Activated CD4-positive, CD25-positive, alpha-beta regulatory T cell treated with anti-CD3 and anti-CD28 coated beads, Interleukin-2, amount 50 U/mL, for 24 hours (primary cell): ENCODE measurements at regions not wholly inside any gene's neighbourhood (a gene's known extent, or its start where the extent isn't known, plus 50 kb on each side); places are given as distances from the start of the nearest gene placed in this dataset.

Experiments used
- ATAC-seq, 2 donors: fragments of 150-1000 bp; cut with Tn5 transposase; one replicate each; pipeline ENCODE4 v1.10.0; 2021; ENCODE audit warnings: mild to moderate bottlenecking in 1 of 2, moderate library complexity in 1 of 2

DNA sequence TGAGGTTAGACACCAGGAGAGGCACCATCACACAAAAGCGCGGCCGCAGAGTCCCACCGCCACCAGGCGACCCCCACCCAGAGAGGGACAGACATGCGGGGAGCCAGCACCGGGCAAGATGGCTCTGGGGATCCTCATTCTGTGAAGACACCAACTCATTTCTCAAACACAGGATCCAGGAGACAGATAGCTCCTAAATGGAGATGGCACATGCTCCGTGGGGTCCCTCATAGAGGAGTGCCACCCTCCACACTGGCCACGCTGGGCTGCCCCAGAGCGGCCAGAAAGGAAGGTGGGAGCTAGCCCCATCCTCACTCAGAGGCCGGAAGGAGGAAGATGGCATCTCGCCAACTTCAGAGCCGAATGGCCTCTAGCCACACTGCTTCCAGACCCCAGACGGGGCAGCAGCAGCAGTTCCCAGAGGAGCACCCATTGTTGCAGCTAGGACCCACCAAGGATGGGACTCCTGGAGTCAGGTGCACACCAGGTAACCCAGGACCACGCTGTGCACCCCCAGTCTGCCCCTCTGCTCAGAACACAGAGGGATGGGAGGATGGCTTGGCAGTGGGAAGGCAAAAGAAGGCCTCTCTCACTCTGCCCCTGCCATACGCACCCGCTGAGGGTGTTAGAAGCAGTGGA, 78.6 kb downstream of the ZIC5 start:
- ATAC-seq: no peak

DNA sequence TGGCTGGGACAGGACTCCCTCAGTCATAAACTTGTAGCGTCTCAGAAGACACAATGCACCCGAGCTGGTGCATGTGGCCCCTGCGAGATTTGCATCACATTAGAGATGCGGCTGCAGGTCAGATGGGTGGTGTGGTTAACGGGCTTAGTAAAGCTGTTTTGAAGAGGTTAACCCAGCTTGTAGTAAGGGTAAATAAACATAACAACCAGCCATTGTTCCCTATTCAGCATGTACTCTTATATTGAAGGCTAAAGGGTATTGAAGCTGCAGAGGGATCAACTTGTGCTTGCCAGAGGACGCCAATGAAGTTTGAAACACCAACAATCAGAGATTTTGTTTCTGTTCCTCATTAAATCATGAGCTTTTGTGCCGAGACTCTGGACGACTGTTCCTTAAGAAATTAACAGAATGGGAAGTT, 79.4 kb downstream of the ZIC5 start:
- no peak for ATAC-seq

DNA sequence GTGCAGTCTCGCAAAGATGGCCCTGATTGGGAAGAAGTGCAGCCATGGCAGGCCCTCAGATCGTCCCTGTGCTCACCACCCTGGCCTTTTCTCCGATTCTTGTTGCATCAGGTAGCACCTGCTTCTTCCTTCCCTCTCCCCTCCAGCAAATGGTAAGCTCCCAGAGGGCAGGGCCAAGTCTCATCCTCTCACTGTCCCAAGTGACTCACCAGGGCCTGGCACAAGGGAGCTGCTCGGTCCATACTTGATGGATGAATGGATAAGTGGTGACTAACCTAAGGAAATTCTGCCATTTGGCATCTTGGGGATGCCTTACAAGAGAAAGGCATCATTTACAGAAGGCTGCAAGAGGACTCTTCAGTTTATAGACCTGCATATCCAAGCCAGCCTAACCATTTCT, 84.9 kb downstream of the ZIC5 start:
- ATAC-seq: no peak

DNA sequence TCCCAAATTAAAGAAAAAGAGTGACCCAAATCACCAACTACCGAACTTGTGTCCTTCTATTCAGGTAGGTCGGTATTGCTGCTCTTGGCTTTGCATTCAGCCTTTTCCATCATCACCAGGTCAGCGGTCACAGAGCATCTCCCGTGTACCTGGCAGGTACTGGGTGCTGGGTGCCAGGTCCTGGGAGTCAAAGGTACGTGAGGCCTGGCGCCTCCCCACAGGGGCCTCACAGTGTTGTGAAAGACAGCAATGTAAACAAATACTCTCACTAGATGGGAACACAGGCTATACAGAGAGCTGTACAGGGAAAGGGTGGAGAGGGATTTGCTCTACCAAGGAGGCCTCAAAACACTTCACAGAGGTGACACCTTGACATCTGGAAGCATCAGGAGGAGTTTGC, 86.7 kb downstream of the ZIC5 start:
- no peak for ATAC-seq

DNA sequence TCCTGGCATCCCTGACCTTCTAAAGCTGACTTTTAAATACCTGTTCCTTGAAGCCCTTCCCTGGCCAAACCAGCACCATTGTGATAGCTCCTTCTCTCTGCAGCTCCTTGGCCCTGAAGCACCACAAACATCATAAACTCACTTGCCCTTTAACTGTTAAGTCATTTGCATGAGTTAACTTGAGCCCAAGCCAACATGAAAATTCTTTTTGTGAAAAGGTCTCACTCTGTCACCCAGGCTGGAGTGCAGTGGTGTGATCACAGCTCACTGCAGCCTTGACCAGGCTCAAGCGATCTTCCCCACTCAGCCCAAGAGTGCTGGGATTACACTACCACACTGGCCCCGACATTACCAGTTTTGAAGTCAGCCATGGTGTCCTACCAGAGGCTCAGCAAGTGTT, 87.8 kb downstream of the ZIC5 start:
- no peak for ATAC-seq

DNA sequence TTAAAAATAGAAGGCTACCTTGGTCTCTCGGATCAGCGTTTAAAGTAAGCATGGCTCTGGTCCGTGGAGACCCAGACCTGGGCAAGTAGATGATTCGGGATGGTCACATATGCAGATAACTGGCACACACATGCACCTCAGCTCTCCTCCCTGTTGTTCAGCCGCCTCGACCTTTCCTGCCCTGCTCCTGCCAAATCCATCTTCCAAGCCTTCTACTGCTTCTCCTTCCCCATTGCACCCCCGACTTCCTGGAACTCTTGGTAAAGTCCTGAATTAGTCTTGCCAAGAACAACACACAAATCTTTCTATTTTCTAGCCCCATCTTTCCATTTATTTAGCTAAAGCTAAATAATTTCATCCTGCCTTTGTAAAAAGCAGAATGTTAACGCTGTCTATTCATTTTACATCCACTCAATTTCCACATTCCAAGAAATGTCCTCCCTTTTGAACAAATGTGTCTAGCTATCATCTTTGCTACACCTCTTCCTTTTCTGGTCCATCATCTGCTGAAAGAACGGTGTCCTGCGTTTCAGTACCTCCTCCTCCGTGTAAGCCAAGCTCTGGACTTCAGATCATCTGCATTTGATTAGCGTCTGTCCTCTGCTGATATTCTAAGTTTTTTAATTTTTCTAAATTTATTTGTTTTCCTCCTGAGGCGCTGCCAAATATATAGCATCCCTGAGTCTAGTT, 92.5 kb downstream of the ZIC5 start:
- no peak for ATAC-seq

DNA sequence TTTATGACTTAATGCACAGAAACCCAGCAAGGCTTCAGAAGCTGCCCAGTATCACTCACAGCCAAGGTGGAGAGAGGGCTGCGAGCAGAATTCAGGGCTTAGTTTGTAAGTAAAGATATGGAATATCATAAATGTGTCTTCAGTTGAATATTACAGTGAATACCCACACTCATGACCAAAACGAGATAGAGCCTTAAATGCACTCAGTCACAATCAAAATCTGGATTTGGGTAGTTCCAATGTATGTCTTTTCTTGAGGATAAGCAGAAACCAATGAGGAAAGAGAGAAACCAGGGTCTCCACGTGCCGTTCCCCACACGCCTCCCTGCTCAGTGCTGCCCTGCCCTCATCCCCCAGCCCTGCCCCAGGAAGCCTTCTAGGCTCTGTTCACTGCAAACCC, 94.9 kb downstream of the ZIC5 start:
- no peak for ATAC-seq

DNA sequence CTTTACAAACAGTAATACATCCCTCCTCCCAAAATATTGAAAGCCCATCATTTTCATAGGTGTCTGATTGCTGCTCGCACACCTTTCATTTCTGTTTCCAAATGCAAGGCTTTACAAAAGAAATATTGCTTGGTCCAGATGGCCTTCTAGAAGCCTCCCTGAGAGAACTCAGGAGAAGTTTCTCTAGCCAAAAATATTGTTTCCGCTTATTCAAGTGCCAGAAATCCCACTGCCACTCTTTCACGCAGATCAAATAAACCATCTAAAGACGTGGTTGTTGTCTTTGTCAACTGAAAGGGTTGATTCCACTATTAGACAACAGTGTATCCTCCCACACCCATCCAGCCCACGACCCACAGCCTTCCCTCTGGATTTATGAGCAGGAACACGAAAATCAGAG, 96.2 kb downstream of the ZIC5 start:
- no peak for ATAC-seq

DNA sequence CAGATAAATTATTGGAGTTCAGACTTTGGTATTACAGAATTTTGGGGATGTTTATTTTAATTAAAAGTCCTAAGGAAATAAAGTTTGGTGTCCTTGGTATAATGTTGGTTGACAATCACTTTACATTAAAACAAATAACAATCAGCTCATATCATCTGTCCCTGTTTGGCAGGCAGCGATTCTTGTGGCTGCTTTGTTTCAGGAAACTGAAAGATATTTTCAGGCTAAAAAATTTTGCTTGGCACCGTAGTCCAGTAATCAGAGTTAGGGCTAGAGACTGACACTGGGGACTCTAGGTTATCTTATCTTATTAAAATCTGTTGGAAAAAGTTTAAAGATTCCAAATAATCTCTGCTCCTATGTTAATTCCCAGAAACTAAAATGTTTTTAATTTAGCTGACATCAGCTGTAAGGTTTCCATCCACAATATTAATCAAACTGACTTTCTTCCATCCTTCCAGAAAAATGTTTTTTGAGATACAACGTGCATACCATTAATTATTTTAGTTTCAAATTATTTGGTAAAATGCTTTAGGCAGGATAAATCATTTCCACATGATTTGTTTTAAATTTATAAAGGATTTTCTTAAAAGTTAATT, 97.6 kb downstream of the ZIC5 start:
- ATAC-seq: no peak

DNA sequence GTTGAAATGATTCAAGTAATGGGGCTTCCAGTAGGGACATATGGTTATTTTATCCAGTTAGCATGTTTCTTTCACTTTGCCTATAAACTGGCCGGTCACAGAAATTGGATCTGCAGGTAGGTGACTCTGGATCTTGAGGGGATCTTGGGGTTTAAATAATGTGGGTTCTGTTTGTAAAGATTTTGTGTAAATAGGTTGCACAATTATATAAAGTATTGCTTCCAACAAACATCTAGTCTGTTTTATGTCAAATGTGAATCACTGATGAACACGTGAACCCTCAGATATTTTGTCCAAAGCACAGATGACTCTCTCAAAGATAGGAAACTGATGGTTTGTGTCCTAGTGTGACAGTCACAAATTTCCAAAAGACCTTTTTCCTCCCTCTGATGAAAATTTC, 98.4 kb downstream of the ZIC5 start:
- no peak for ATAC-seq

DNA sequence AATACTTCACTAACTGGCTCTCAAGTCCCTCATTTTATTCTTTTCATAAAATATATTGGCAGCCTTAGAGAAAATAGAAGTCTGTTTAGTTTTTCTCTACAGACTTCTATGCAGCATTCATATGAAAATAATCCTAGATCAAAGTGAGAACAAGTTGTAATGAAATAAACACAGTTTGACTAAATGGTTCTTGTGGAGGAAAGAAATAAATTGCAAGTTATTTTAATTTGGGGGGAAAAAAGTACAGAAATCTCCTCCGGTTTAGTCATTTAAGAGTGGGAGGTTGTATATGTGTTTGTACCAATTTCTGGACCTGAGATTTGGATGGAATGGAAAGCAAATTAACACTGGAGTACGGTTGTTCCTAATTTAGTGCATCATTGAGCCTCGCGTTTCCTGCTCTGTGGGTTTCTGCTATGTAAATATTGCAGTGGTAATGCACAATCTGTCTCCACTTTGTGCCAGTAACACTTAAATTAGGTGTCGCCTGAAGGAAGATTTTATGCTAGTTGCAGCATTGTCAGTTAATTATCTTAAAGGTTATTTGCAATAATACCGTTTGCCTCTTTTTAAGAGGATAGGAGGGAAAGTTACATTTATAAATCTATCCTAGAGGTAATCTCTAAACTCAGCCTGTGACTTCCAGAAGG, 100.2 kb downstream of the ZIC5 start:
- ATAC-seq: no peak

DNA sequence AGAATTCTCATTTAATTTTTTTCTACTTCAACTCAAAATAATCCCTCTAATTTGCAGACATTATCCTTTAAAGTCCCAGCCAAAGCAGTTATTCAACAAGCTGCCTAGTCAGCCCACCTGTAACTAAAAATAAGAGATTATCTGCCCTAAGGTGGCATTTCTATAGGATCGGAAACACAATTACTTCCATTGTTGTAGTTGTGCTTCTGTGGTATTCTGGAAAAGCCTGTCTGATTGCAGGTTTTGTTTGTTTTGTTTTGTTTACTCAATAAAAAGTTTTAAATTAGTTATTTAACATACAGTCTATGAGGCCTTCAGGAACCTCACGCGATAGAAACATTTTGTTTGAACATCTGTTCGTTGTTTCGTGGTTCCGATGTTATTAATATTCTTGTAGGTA, 101.0 kb downstream of the ZIC5 start:
- no peak for ATAC-seq

DNA sequence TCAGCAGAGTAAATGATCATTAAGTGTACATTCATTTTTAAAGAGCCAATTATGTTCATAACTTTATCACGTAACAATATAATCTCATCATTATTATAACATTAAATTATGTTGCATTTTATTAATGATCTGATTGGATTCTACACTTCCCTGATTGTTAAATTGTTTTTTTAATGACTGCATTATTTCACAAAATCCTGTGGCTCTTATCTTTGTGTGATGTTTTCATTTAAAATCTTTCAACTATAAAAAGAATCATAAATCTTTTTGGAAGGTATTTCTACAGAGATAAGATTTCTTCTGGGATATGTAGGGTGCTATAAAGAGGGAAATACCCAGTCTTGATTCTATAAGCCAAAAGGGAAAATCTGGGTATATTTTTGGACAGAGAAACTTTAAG, 101.7 kb downstream of the ZIC5 start:
- no peak for ATAC-seq

DNA sequence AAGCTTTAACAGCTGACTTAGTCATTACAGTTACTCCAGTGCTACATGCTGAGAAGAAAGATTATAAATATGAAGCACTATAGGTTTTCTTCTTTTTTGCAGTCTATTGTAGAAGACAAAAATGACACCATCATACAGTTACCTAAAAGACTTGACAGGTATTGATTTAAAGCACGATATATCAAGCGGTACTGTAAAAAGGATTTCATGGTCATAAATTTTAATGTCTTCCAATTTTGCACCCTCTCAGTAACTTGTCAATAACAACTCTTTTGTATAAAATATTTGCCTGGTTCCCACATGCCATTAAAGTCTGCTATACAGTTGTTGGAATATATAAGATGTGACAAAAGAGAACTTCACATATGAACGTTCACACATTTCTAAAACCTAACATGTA, 102.8 kb downstream of the ZIC5 start:
- ATAC-seq: no peak

DNA sequence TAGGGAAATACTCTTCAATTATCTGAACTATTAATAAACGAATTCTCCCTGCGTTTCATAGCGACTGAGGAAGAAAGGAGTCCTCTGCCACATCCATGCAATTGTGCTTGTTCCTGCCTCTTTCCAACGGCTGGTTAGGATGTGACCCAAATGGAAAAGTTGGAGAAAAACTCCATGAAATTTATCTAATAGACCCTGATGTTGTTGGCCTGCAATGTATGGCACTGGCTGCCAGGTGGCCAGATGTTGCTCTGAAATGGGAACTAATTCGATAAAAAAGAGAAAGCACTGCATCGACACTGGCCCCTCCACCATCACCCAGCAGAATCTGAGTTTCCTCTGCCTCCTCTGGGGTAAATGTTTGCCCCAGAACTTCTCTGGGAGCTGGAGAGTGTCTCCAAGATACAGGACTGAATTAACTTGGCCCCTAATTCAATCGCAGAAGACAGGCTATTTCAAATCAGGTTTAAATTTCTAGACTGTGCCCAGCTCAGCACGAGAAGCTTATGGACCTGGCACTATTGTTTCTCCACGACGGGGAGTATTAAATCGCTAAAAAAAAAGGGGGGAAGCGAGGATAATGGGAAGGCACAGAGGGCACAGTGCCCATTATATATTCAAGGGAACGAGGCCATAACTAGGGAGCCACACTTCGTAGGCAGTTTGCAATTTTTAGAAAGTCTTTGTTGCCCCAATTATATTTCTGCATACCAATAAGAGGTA, 103.9 kb downstream of the ZIC5 start:
- no peak for ATAC-seq

DNA sequence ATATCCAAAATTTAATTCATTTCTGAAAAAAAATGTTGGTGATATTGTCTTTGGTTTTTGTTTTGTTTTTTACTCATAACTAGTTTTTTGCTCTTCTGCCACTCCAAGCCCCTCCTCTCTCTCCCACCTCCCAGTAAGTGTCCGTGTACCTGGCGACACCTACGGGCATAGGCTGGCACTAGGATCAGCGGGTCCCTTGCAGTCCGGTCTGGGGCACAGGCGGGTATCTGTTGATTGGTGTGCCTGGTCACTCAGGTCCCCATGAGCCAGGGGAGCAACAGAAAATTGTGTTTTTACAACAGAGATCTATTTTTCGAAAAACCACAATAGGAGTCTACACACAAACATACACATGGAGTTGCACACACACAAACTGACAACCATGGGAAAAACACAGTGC, 104.8 kb downstream of the ZIC5 start:
- no peak for ATAC-seq

DNA sequence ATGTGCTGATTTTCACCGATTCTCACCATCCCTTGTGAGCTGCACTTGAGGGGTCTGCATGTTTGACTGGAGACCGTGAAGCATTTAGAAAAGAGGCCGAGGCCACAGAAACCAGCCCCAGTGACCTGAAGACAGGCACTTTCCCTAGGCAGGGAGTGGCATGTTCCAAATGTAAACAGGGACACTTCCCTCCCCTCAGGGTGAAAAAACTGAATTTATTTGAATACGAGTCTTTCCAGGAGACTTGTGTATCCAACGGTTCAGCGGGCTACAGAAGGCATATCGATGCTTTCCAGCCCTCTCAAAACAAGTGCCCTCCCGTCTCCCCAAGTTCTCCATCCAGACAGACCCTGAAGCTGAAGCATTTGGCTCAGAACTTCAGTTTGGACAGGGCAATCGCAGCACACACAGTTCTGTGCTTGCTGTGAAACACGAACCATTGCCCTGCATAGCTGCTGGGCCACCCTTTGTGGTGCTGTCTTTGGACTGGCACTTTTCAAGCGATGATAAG, 106.1 kb downstream of the ZIC5 start:
- no peak for ATAC-seq

DNA sequence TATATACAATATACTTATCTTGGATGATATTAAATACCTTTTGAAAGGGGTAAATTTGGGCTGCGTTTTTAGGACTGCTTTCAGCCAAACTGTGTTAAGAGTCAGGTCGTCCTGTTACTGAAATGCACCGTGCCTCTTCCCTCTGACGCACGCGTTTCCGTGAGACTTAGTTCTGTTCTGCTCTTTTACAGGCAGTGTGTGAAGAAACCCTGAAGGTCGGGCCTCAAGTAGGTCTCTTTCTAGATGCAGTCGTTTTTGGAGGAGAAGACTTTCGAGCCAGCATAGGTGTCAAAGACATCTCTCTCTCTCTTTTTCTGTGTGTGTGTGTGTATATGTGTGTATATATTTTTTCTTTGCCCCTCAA, 107.0 kb downstream of the ZIC5 start:
- no peak for ATAC-seq

DNA sequence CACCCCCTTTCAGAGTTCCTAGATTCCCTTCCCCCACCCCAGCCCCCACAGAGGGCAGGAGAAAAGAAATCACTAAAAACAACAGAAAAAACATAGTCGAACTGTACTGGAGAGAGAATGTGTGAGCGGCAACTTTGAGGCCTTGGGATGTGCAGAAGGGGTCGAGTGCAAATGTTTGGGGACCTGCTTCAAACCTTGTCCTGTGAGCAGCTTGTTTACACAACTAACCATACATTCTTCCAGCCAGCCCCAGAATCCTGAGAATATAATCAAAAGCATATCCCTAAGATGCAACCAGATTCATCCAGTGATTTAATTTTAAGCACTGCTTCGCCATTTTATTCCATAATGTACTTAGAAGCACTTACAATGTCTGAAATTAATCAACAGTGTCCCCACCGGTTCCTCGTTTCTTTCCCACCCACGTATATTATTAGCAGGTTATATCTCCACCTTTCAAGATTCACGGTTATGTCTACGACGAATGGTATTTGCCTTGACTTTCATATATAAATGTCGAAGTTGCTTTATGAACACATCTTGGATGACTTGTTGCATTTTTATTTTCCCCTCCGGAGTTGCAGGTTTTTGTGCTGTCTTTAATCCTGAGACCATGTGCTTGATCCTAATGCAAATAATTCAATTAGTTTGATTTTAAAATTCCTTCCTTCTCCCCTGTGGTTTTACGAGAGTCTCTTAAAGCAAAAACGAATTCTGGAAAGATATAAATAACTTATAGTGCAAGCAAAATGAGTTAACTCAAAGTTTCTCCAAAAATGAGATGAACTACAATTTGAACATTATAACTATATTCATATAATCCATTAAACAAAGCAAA, 107.6 kb downstream of the ZIC5 start:
- no peak for ATAC-seq

DNA sequence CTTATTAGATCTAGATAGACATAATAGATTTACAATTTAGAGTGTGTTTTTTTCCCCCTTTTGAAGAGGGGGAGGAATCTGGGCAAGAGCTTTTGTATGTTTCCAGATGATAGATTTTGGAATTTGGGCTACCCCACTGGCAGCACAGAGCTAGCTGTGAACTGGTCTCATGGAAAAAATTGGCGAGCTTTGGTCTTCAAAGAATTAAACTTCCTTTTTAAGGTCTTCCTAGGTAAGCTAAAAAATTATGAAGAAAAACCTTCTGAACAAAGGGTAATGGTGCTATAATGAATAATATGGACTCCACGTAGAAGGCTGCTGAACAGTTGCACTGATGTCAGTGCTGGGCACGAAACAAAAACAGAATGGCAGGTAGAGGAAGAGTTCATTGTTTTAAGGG, 109.3 kb downstream of the ZIC5 start:
- no peak for ATAC-seq

DNA sequence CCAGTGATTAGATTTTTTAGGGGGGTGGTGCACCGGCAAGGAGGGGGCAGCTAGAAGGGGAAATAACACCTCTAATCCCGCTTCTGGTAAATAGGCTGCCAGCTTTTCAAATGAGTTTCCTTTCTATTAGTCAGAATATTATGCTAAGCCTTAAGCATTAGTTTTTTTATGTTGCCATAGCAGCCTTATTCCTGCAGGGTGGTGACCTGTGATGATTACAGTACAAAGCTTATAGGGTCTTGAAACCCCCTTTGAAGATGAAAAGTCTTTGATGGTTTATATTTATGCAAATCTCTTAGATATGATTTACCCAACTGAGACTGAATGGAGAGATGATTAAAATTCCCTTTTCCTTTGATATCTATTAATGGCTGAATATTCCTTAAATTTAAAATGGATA, 109.8 kb downstream of the ZIC5 start:
- no peak for ATAC-seq

DNA sequence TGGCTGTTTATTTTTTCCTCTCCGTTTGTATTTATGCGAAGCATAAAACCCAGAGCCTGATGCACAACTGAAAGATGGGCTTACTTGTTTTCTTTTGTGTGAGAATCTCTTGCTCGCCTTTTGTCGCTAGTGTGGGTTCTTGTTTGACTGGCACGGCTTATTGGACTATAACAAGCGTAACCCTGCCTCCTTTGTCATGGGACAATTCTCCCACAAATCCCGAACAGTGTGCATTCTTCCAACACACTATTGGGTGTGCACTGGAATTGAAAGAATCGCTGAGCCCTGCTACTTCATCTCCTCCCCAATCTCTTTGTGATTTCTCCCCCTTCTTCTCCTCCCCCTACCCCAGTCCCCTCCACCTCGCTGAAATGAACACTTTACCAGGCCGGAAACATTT, 110.8 kb downstream of the ZIC5 start:
- no peak for ATAC-seq
